OCI-LY3 (cell line): ENCODE measurements at regions not wholly inside any gene's neighbourhood (a gene's known extent, or its start where the extent isn't known, plus 50 kb on each side); places are given as distances from the start of the nearest gene placed in this dataset.

Source experiments
- H2AFZ ChIP-seq: fragments of 200-600, 300-600 bp; shearing (Covaris generic); 2 replicates; pipeline ENCODE4 v1.6.0; 2014; ENCODE audit warnings: antibody characterized with exemption, low read depth, low read length
- H3K27ac ChIP-seq: fragments of 200-600, 300-600 bp; sonication (generic); 2 replicates; pipeline ENCODE4 v1.5.1; 2014; ENCODE audit warnings: mild to moderate bottlenecking, low read length, moderate library complexity, mixed read lengths
- H3K27me3 ChIP-seq: fragments of 200-600, 300-600 bp; sonication (generic); 2 replicates; pipeline ENCODE4 v1.6.1; 2014; ENCODE audit warnings: low read depth, low read length, mixed read lengths
- H3K36me3 ChIP-seq: fragments of 200-600, 300-600 bp; sonication (generic); replicated peaks from 2 replicates; pipeline ENCODE3; 2014; ENCODE audit warnings: low read depth, low read length, mixed read lengths
- H3K4me1 ChIP-seq: fragments of 300-600, 200-600 bp; sonication (generic); 2 replicates; pipeline ENCODE4 v1.6.1; 2014; ENCODE audit warnings: low read length, mixed read lengths
- H3K4me2 ChIP-seq: fragments of 200-600, 300-600 bp; sonication (generic); 2 replicates; pipeline ENCODE4 v1.6.1; 2014; ENCODE audit warnings: low read length, mixed read lengths
- H3K4me3 ChIP-seq: fragments of 300-600, 200-600 bp; sonication (generic); 2 replicates; pipeline ENCODE4 v1.5.1; 2014; ENCODE audit warnings: antibody characterized with exemption, mild to moderate bottlenecking, low read length, moderate library complexity
- H3K79me2 ChIP-seq: fragments of 300-600, 200-600 bp; shearing (Covaris generic); 2 replicates; pipeline ENCODE4 v1.6.1; 2014; ENCODE audit warnings: mild to moderate bottlenecking, low read length, mixed read lengths
- H3K9ac ChIP-seq: fragments of 300-600, 200-600 bp; shearing (Covaris generic); 2 replicates; pipeline ENCODE4 v1.6.0; 2014; ENCODE audit warnings: mild to moderate bottlenecking, low read length, moderate library complexity
- H3K9me3 ChIP-seq: fragments of 200-600, 300-600 bp; shearing (Covaris generic); 2 replicates; pipeline ENCODE4 v1.6.1; 2014; ENCODE audit warnings: low read length, mixed read lengths; ENCODE audit not compliant: insufficient read depth
- H4K20me1 ChIP-seq: fragments of 200-600, 300-600 bp; sonication (generic); 2 replicates; pipeline ENCODE4 v1.6.1; 2016; ENCODE audit warnings: low read length, mixed read lengths; ENCODE audit not compliant: insufficient read depth
- CTCF ChIP-seq: fragments of 200-600, 300-600 bp; sonication (generic); IDR thresholded peaks from 2 replicates; pipeline ENCODE4 v1.5.1; 2014; ENCODE audit warnings: antibody characterized with exemption, low read length, low read depth
- EZH2phosphoT487 ChIP-seq: fragments of 200-600 bp; shearing (Covaris generic); IDR thresholded peaks from 2 replicates; pipeline ENCODE4 v1.6.1; 2018; ENCODE audit warnings: antibody characterized with exemption, mixed run types, low read depth

GRCh38 chr6:19413323-19413722 is 423.8 kb upstream of the ID4 start:
- Histone ChIP-seq H3K9ac (no peak overlapping the region), H2AFZ (no peak overlapping the region), H3K9me3 (no peaks in the 10 kb centered on the region), H3K4me1 (no peaks in the 10 kb centered on the region), H3K27ac (no peak overlapping the region), H4K20me1 (no peaks in the 10 kb centered on the region), H3K27me3 (no peaks in the 10 kb centered on the region), H3K79me2 (no peaks in the 10 kb centered on the region), H3K4me2 (no peak overlapping the region), H3K4me3 (no peak overlapping the region), H3K36me3 (no peaks in the 10 kb centered on the region)
- TF ChIP-seq CTCF: no peak
- no peak for TF ChIP-seq EZH2phosphoT487

GRCh38 chr6:19415605-19416326 is 421.4 kb upstream of the ID4 start:
- no peaks in the 10 kb centered on the region for H3K9me3 ChIP-seq
- H3K4me2 ChIP-seq: no peak overlapping the region
- no peaks in the 10 kb centered on the region for H3K27me3 ChIP-seq
- no peak overlapping the region for H3K9ac ChIP-seq
- no peak overlapping the region for H3K4me3 ChIP-seq
- TF ChIP-seq EZH2phosphoT487 (no peak), CTCF (no peak)
- H3K36me3 ChIP-seq: no peaks in the 10 kb centered on the region
- H4K20me1 ChIP-seq: no peaks in the 10 kb centered on the region
- no peak overlapping the region for H2AFZ ChIP-seq
- no peaks in the 10 kb centered on the region for H3K79me2 ChIP-seq
- H3K4me1 ChIP-seq: no peaks in the 10 kb centered on the region
- no peak overlapping the region for H3K27ac ChIP-seq

- no peaks in the 10 kb centered on the region for H3K9me3 ChIP-seq
- H4K20me1 ChIP-seq: no peaks in the 10 kb centered on the region
- H3K36me3 ChIP-seq: no peaks in the 10 kb centered on the region
- no peak overlapping the region for H3K9ac ChIP-seq
- TF ChIP-seq CTCF (no peak), EZH2phosphoT487 (no peak)
- H2AFZ ChIP-seq: no peak overlapping the region
- no peak overlapping the region for H3K4me3 ChIP-seq
- no peak overlapping the region for H3K27ac ChIP-seq
- H3K27me3 ChIP-seq: no peaks in the 10 kb centered on the region
- H3K4me1 ChIP-seq: no peaks in the 10 kb centered on the region
- H3K4me2 ChIP-seq: no peak overlapping the region
- no peaks in the 10 kb centered on the region for H3K79me2 ChIP-seq
These were observed 420.4 kb upstream of the ID4 start for GRCh38 chr6:19416811-19417210.

- no peak overlapping the region for H3K27ac ChIP-seq
- no peak overlapping the region for H3K9ac ChIP-seq
- H3K79me2 ChIP-seq: no peaks in the 10 kb centered on the region
- H4K20me1 ChIP-seq: no peaks in the 10 kb centered on the region
- H3K27me3 ChIP-seq: no peaks in the 10 kb centered on the region
- H3K4me2 ChIP-seq: no peak overlapping the region
- H2AFZ ChIP-seq: no peak overlapping the region
- H3K4me3 ChIP-seq: no peak overlapping the region
- TF ChIP-seq EZH2phosphoT487 (no peak), CTCF (no peak)
- no peaks in the 10 kb centered on the region for H3K36me3 ChIP-seq
- no peaks in the 10 kb centered on the region for H3K4me1 ChIP-seq
- no peaks in the 10 kb centered on the region for H3K9me3 ChIP-seq
These were observed 419.5 kb upstream of the ID4 start for GRCh38 chr6:19417713-19418112.
